ENCODE measurements at regions not wholly inside any gene's neighbourhood (a gene's known extent, or its start where the extent isn't known, plus 50 kb on each side); places are given as distances from the start of the nearest gene placed in this dataset.

- no peak overlapping the region for H3K4me3 ChIP-seq (ENCODE audit: low read length in 2 of 2)
- no peaks in the 10 kb centered on the region for H3K4me1 ChIP-seq (ENCODE audit: control insufficient read depth in 2 of 2, insufficient read depth in 2 of 2, low read length in 2 of 2)
- WGBS, result 95% methylated on average over 3 of the region's 3 CpGs
- no peaks in the 10 kb centered on the region for H3K9me3 ChIP-seq (ENCODE audit: control insufficient read depth in 2 of 2, insufficient read depth in 1 of 2, low read length in 1 of 2)
- H3K27ac ChIP-seq (ENCODE audit: low read depth in 1 of 2, low read length in 1 of 2), result no peak overlapping the region
- H3K36me3 ChIP-seq (ENCODE audit: control insufficient read depth in 2 of 2, insufficient read depth in 2 of 2, low read length in 1 of 2), result no peaks in the 10 kb centered on the region
- no peak for DNase-seq (ENCODE audit: low read depth in 6 of 9, low spot score in 9 of 9)
- no peaks in the 10 kb centered on the region for H3K27me3 ChIP-seq (ENCODE audit: control insufficient read depth in 2 of 2, insufficient read depth in 1 of 2, low read length in 1 of 2)
Measured at GRCh38 chr3:81244231-81244630, 517.2 kb downstream of the GBE1 start.

DNA sequence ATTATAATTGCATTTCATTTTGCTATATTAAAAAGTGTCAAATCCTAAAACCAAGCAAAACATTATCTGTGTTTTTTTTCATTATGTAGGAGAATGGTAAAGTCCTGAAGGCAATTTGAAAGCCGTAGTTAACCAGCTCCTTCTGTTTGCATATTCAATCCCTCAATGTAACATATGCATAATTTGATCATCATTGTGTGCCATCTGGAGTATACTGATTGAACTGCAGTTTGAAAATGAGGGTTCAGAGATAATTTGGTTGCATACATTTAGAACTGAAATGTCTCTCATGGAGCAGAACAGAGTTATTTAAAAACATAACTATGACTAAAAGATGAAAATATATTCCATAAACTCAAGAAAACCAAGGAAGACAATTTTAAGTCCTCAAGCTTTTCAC lies 518.6 kb downstream of the GBE1 start:
- no peaks in the 10 kb centered on the region for H3K36me3 ChIP-seq (ENCODE audit: control insufficient read depth in 2 of 2, insufficient read depth in 2 of 2, low read length in 1 of 2)
- H3K9me3 ChIP-seq (ENCODE audit: control insufficient read depth in 2 of 2, insufficient read depth in 1 of 2, low read length in 1 of 2), result no peaks in the 10 kb centered on the region
- no peak overlapping the region for H3K27ac ChIP-seq (ENCODE audit: low read depth in 1 of 2, low read length in 1 of 2)
- WGBS, result 58% methylated on average over 1 of the region's 1 CpG
- H3K4me3 ChIP-seq (ENCODE audit: low read length in 2 of 2), result no peak overlapping the region
- no peaks in the 10 kb centered on the region for H3K27me3 ChIP-seq (ENCODE audit: control insufficient read depth in 2 of 2, insufficient read depth in 1 of 2, low read length in 1 of 2)
- DNase-seq (ENCODE audit: low read depth in 6 of 9, low spot score in 9 of 9), result no peak
- H3K4me1 ChIP-seq (ENCODE audit: control insufficient read depth in 2 of 2, insufficient read depth in 2 of 2, low read length in 2 of 2), result no peaks in the 10 kb centered on the region

DNA sequence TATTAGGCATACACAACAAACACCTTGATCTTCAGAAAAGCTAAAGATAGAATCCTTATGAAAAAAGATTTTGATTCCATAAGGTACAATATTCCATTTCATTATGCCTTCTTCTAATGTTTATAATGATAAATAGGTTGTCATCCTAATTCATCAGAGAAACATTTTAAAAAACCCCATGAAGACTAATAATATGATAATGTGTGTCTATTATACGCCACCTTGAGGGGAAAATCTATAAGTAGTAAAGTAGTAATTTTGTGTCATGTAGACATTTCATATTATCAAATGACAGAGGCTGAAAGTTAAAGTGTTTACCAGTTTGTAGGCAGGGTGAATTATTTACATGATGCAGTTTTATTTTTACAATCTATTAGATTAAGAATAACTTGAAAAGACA lies 524.3 kb downstream of the GBE1 start:
- Histone ChIP-seq H3K27me3 (ENCODE audit: control insufficient read depth in 2 of 2, insufficient read depth in 1 of 2, low read length in 1 of 2) (no peaks in the 10 kb centered on the region), H3K9me3 (ENCODE audit: control insufficient read depth in 2 of 2, insufficient read depth in 1 of 2, low read length in 1 of 2) (no peaks in the 10 kb centered on the region), H3K4me1 (ENCODE audit: control insufficient read depth in 2 of 2, insufficient read depth in 2 of 2, low read length in 2 of 2) (no peaks in the 10 kb centered on the region), H3K4me3 (ENCODE audit: low read length in 2 of 2) (no peak overlapping the region), H3K36me3 (ENCODE audit: control insufficient read depth in 2 of 2, insufficient read depth in 2 of 2, low read length in 1 of 2) (no peaks in the 10 kb centered on the region), H3K27ac (ENCODE audit: low read depth in 1 of 2, low read length in 1 of 2) (no peak overlapping the region)
- WGBS, result 92% methylated on average over 1 of the region's 1 CpG
- no peak for DNase-seq (ENCODE audit: low read depth in 6 of 9, low spot score in 9 of 9)

DNA sequence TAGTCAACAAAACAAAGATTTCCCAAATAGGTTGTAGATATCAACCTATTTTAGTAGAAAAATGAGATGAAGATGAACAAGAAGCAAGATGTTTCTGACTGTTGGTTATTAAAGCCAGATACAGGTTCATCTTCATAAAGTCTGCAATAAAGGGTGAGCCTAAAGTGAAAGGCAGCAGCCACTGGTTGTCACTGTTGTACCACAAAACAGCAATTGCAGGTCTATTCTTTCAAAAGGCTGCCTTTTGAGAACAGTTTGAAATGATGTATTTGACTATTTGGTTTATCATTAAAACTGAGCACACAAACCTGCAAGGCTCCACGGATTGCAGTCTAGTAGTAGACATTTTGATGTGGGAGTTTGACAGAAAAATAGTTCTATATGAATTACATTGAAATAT lies 543.4 kb downstream of the GBE1 start:
- WGBS, result 43% methylated on average over 1 of the region's 1 CpG
- no peaks in the 10 kb centered on the region for H3K27me3 ChIP-seq (ENCODE audit: control insufficient read depth in 2 of 2, insufficient read depth in 1 of 2, low read length in 1 of 2)
- H3K36me3 ChIP-seq (ENCODE audit: control insufficient read depth in 2 of 2, insufficient read depth in 2 of 2, low read length in 1 of 2), result no peaks in the 10 kb centered on the region
- H3K4me1 ChIP-seq (ENCODE audit: control insufficient read depth in 2 of 2, insufficient read depth in 2 of 2, low read length in 2 of 2), result no peaks in the 10 kb centered on the region
- no peaks in the 10 kb centered on the region for H3K9me3 ChIP-seq (ENCODE audit: control insufficient read depth in 2 of 2, insufficient read depth in 1 of 2, low read length in 1 of 2)
- no peak for DNase-seq (ENCODE audit: low read depth in 6 of 9, low spot score in 9 of 9)
- no peak overlapping the region for H3K4me3 ChIP-seq (ENCODE audit: low read length in 2 of 2)
- no peak overlapping the region for H3K27ac ChIP-seq (ENCODE audit: low read depth in 1 of 2, low read length in 1 of 2)

DNA sequence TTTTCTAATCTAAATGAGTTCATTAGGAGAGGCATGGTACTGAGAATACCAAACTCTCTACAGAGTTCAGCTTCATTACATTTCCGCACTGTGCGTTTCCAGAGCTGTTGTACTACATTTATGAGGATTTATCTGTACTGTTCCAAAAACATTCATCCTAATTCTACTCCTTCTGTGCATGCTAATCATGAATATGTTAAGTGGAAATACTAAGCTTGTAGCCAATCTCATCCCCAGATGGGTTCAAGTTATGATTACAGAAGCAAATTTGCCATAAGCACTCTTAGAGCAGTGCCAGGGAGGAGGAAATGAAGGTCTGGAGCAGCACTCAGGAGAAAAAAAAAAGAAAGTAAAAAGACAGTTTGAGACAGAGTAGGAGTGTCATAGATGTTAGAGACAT lies 544.3 kb downstream of the GBE1 start:
- no peak overlapping the region for H3K4me3 ChIP-seq (ENCODE audit: low read length in 2 of 2)
- no peak overlapping the region for H3K27ac ChIP-seq (ENCODE audit: low read depth in 1 of 2, low read length in 1 of 2)
- no peaks in the 10 kb centered on the region for H3K36me3 ChIP-seq (ENCODE audit: control insufficient read depth in 2 of 2, insufficient read depth in 2 of 2, low read length in 1 of 2)
- H3K4me1 ChIP-seq (ENCODE audit: control insufficient read depth in 2 of 2, insufficient read depth in 2 of 2, low read length in 2 of 2), result no peaks in the 10 kb centered on the region
- DNase-seq (ENCODE audit: low read depth in 6 of 9, low spot score in 9 of 9), result no peak
- no peaks in the 10 kb centered on the region for H3K27me3 ChIP-seq (ENCODE audit: control insufficient read depth in 2 of 2, insufficient read depth in 1 of 2, low read length in 1 of 2)
- no peaks in the 10 kb centered on the region for H3K9me3 ChIP-seq (ENCODE audit: control insufficient read depth in 2 of 2, insufficient read depth in 1 of 2, low read length in 1 of 2)
- 97% methylated on average over 2 of the region's 2 CpGs for WGBS

- 75% methylated on average over 4 of the region's 4 CpGs for WGBS
- H3K36me3 ChIP-seq (ENCODE audit: control insufficient read depth in 2 of 2, insufficient read depth in 2 of 2, low read length in 1 of 2), result no peaks in the 10 kb centered on the region
- no peaks in the 10 kb centered on the region for H3K9me3 ChIP-seq (ENCODE audit: control insufficient read depth in 2 of 2, insufficient read depth in 1 of 2, low read length in 1 of 2)
Measured at GRCh38 chr3:81216192-81216591, 545.3 kb downstream of the GBE1 start.

GRCh38 chr3:81214631-81215030 lies 546.8 kb downstream of the GBE1 start:
- Histone ChIP-seq H3K9me3 (ENCODE audit: control insufficient read depth in 2 of 2, insufficient read depth in 1 of 2, low read length in 1 of 2) (no peaks in the 10 kb centered on the region), H3K27me3 (ENCODE audit: control insufficient read depth in 2 of 2, insufficient read depth in 1 of 2, low read length in 1 of 2) (no peaks in the 10 kb centered on the region), H3K27ac (ENCODE audit: low read depth in 1 of 2, low read length in 1 of 2) (no peak overlapping the region), H3K4me3 (ENCODE audit: low read length in 2 of 2) (no peak overlapping the region), H3K4me1 (ENCODE audit: control insufficient read depth in 2 of 2, insufficient read depth in 2 of 2, low read length in 2 of 2) (no peaks in the 10 kb centered on the region), H3K36me3 (ENCODE audit: control insufficient read depth in 2 of 2, insufficient read depth in 2 of 2, low read length in 1 of 2) (no peaks in the 10 kb centered on the region)
- no peak for DNase-seq (ENCODE audit: low read depth in 6 of 9, low spot score in 9 of 9)
- 94% methylated on average over 1 of the region's 1 CpG for WGBS

More at GRCh38 chr3:81216192-81216591, 545.3 kb downstream of the GBE1 start:
- no peaks in the 10 kb centered on the region for H3K4me1 ChIP-seq (ENCODE audit: control insufficient read depth in 2 of 2, insufficient read depth in 2 of 2, low read length in 2 of 2)
- no peak overlapping the region for H3K4me3 ChIP-seq (ENCODE audit: low read length in 2 of 2)
- DNase-seq (ENCODE audit: low read depth in 6 of 9, low spot score in 9 of 9), result no peak
- H3K27ac ChIP-seq (ENCODE audit: low read depth in 1 of 2, low read length in 1 of 2), result no peak overlapping the region
- H3K27me3 ChIP-seq (ENCODE audit: control insufficient read depth in 2 of 2, insufficient read depth in 1 of 2, low read length in 1 of 2), result no peaks in the 10 kb centered on the region

GRCh38 chr3:81199587-81199986 lies 561.9 kb downstream of the GBE1 start:
- no peak for DNase-seq (ENCODE audit: low read depth in 6 of 9, low spot score in 9 of 9)
- Histone ChIP-seq H3K9me3 (ENCODE audit: control insufficient read depth in 2 of 2, insufficient read depth in 1 of 2, low read length in 1 of 2) (no peaks in the 10 kb centered on the region), H3K27ac (ENCODE audit: low read depth in 1 of 2, low read length in 1 of 2) (no peak overlapping the region), H3K27me3 (ENCODE audit: control insufficient read depth in 2 of 2, insufficient read depth in 1 of 2, low read length in 1 of 2) (no peaks in the 10 kb centered on the region), H3K4me3 (ENCODE audit: low read length in 2 of 2) (no peak overlapping the region), H3K4me1 (ENCODE audit: control insufficient read depth in 2 of 2, insufficient read depth in 2 of 2, low read length in 2 of 2) (no peaks in the 10 kb centered on the region), H3K36me3 (ENCODE audit: control insufficient read depth in 2 of 2, insufficient read depth in 2 of 2, low read length in 1 of 2) (no peaks in the 10 kb centered on the region)
- WGBS, result 68% methylated on average over 4 of the region's 4 CpGs

DNA sequence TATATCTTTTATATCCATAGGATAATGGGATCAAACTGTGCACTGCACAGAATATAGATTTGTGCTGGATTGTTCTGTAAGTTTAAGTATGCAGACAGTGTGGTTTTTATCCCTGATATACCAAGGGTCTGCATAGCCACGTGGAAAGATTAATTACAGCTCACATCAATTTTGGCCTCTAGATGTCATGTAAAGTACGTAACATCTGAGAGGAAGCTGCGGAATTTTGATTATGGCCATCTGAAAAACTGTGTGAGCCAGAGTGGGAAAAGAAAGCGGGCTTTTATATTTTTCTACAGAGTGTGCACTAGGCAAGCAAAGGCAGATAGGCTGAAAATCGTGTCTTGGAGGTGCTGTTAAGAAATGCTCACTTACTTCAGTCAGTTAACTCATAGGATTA lies 562.7 kb downstream of the GBE1 start:
- H3K9me3 ChIP-seq (ENCODE audit: control insufficient read depth in 2 of 2, insufficient read depth in 1 of 2, low read length in 1 of 2), result no peaks in the 10 kb centered on the region
- DNase-seq (ENCODE audit: low read depth in 6 of 9, low spot score in 9 of 9), result no peak
- no peaks in the 10 kb centered on the region for H3K4me1 ChIP-seq (ENCODE audit: control insufficient read depth in 2 of 2, insufficient read depth in 2 of 2, low read length in 2 of 2)
- WGBS, result 75% methylated on average over 5 of the region's 5 CpGs
- H3K36me3 ChIP-seq (ENCODE audit: control insufficient read depth in 2 of 2, insufficient read depth in 2 of 2, low read length in 1 of 2), result no peaks in the 10 kb centered on the region
- no peak overlapping the region for H3K27ac ChIP-seq (ENCODE audit: low read depth in 1 of 2, low read length in 1 of 2)
- H3K27me3 ChIP-seq (ENCODE audit: control insufficient read depth in 2 of 2, insufficient read depth in 1 of 2, low read length in 1 of 2), result no peaks in the 10 kb centered on the region
- H3K4me3 ChIP-seq (ENCODE audit: low read length in 2 of 2), result no peak overlapping the region

DNA sequence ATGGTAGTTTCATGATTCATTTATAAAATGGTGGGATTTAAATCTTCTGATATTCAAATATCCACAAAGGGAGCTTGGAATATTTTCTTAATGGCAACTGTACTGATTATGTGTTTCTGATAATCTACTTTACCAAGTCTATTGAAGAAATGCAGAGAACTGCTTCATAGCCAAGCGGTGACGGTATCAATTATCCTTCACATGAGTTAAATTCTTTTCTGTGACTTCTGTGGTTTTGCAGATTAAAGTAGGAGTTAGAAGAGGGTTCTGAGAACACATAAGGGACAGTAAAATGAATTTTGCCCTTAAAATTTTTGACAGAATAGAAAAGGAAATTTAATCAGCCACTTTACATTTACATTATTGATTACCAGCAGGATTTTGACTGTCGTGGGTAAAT lies 563.2 kb downstream of the GBE1 start:
- no peak for DNase-seq (ENCODE audit: low read depth in 6 of 9, low spot score in 9 of 9)
- no peaks in the 10 kb centered on the region for H3K36me3 ChIP-seq (ENCODE audit: control insufficient read depth in 2 of 2, insufficient read depth in 2 of 2, low read length in 1 of 2)
- H3K4me1 ChIP-seq (ENCODE audit: control insufficient read depth in 2 of 2, insufficient read depth in 2 of 2, low read length in 2 of 2), result no peaks in the 10 kb centered on the region
- no peak overlapping the region for H3K27ac ChIP-seq (ENCODE audit: low read depth in 1 of 2, low read length in 1 of 2)
- no peaks in the 10 kb centered on the region for H3K27me3 ChIP-seq (ENCODE audit: control insufficient read depth in 2 of 2, insufficient read depth in 1 of 2, low read length in 1 of 2)
- H3K9me3 ChIP-seq (ENCODE audit: control insufficient read depth in 2 of 2, insufficient read depth in 1 of 2, low read length in 1 of 2), result no peaks in the 10 kb centered on the region
- no peak overlapping the region for H3K4me3 ChIP-seq (ENCODE audit: low read length in 2 of 2)
- WGBS, result 93% methylated on average over 3 of the region's 3 CpGs

Measured in thymus (tissue), 11 donors.